ENCODE measurements at regions not wholly inside any gene's neighbourhood (a gene's known extent, or its start where the extent isn't known, plus 50 kb on each side); places are given as distances from the start of the nearest gene placed in this dataset.

GRCh38 chr2:80748592-80748991 lies 444.0 kb upstream of the LRRTM1 start:
- Histone ChIP-seq H3K79me2 (ENCODE audit: control insufficient read depth, insufficient read depth, low read length) (no peaks in the 10 kb centered on the region), H3K9me1 (ENCODE audit: control insufficient read depth, extremely low read depth, insufficient read depth, low read length) (no peaks in the 10 kb centered on the region), H3K4me3 (ENCODE audit: control insufficient read depth in 2 of 3, extremely low read depth in 1 of 3, insufficient read depth in 2 of 3, low read depth in 1 of 3, low read length in 3 of 3) (no peak overlapping the region), H2AFZ (ENCODE audit: control insufficient read depth, low read length) (no peak overlapping the region), H4K20me1 (ENCODE audit: control insufficient read depth, extremely low read depth, insufficient read depth, low read length) (no peaks in the 10 kb centered on the region), H3K27me3 (ENCODE audit: control insufficient read depth, extremely low read depth, insufficient read depth, low read length) (no peaks in the 10 kb centered on the region), H3K36me3 (ENCODE audit: control insufficient read depth in 2 of 2, extremely low read depth in 1 of 2, insufficient read depth in 2 of 2, low read length in 2 of 2) (no peaks in the 10 kb centered on the region), H3K27ac (ENCODE audit: control insufficient read depth, insufficient read depth, low read length) (no peak overlapping the region), H3K9me3 (ENCODE audit: control insufficient read depth, low read depth, low read length) (peaks cover 2% of the 10 kb centered on the region), H3K4me2 (ENCODE audit: control insufficient read depth, extremely low read depth, insufficient read depth, low read depth, low read length) (no peak overlapping the region), H3K4me1 (ENCODE audit: control insufficient read depth, extremely low read depth, insufficient read depth, low read length) (no peaks in the 10 kb centered on the region), H3K9ac (ENCODE audit: control insufficient read depth, extremely low read depth, insufficient read depth, low read length) (no peak overlapping the region)
- FAIRE-seq (no peak), DNase-seq (ENCODE audit: low read depth, low spot score) (no peak)
- dilution Hi-C loops (cut with MboI; ENCODE audit: extremely low pct_ligation_motif_present, low sequenced_read_pairs): no loop called here
- no peak for TF ChIP-seq CTCF (optimal IDR thresholded peaks at IDR 0.05 in 1 of 3, IDR thresholded peaks at IDR 0.05 in 1 of 3, conservative IDR thresholded peaks at IDR 0.05 in 1 of 3; ENCODE audit: extremely low read depth in 1 of 3, insufficient read depth in 2 of 3, low read length in 3 of 3)
- TF ChIP-seq EZH2 (IDR thresholded peaks at IDR 0.05; ENCODE audit: low read length): no peak

GRCh38 chr2:80737047-80737446 lies 432.5 kb upstream of the LRRTM1 start:
- TF ChIP-seq EZH2 (IDR thresholded peaks at IDR 0.05; ENCODE audit: low read length) (no peak), CTCF (optimal IDR thresholded peaks at IDR 0.05 in 1 of 3, IDR thresholded peaks at IDR 0.05 in 1 of 3, conservative IDR thresholded peaks at IDR 0.05 in 1 of 3; ENCODE audit: extremely low read depth in 1 of 3, insufficient read depth in 2 of 3, low read length in 3 of 3) (no peak)
- Histone ChIP-seq H3K9ac (ENCODE audit: control insufficient read depth, extremely low read depth, insufficient read depth, low read length) (no peak overlapping the region), H3K9me3 (ENCODE audit: control insufficient read depth, low read depth, low read length) (no peaks in the 10 kb centered on the region), H3K9me1 (ENCODE audit: control insufficient read depth, extremely low read depth, insufficient read depth, low read length) (no peaks in the 10 kb centered on the region), H3K4me3 (ENCODE audit: control insufficient read depth in 2 of 3, extremely low read depth in 1 of 3, insufficient read depth in 2 of 3, low read depth in 1 of 3, low read length in 3 of 3) (no peak overlapping the region), H3K36me3 (ENCODE audit: control insufficient read depth in 2 of 2, extremely low read depth in 1 of 2, insufficient read depth in 2 of 2, low read length in 2 of 2) (no peaks in the 10 kb centered on the region), H3K27me3 (ENCODE audit: control insufficient read depth, extremely low read depth, insufficient read depth, low read length) (no peaks in the 10 kb centered on the region), H3K27ac (ENCODE audit: control insufficient read depth, insufficient read depth, low read length) (no peak overlapping the region), H3K4me2 (ENCODE audit: control insufficient read depth, extremely low read depth, insufficient read depth, low read depth, low read length) (no peak overlapping the region), H2AFZ (ENCODE audit: control insufficient read depth, low read length) (no peak overlapping the region), H4K20me1 (ENCODE audit: control insufficient read depth, extremely low read depth, insufficient read depth, low read length) (no peaks in the 10 kb centered on the region), H3K79me2 (ENCODE audit: control insufficient read depth, insufficient read depth, low read length) (no peaks in the 10 kb centered on the region), H3K4me1 (ENCODE audit: control insufficient read depth, extremely low read depth, insufficient read depth, low read length) (no peaks in the 10 kb centered on the region)
- no peak for DNase-seq (ENCODE audit: low read depth, low spot score)
- dilution Hi-C loops (cut with MboI; ENCODE audit: extremely low pct_ligation_motif_present, low sequenced_read_pairs): no loop called here
- no peak for FAIRE-seq
